ENCODE measurements at regions not wholly inside any gene's neighbourhood (a gene's known extent, or its start where the extent isn't known, plus 50 kb on each side); places are given as distances from the start of the nearest gene placed in this dataset.
A peak's percentile ranks its signal among the peaks of the same experiment; 100 is the strongest.
"Not testable (repeated sequence)": the region's sequence is repeated elsewhere in the genome, so short reads cannot be mapped to it uniquely, and the experiment has no call there.

DNA sequence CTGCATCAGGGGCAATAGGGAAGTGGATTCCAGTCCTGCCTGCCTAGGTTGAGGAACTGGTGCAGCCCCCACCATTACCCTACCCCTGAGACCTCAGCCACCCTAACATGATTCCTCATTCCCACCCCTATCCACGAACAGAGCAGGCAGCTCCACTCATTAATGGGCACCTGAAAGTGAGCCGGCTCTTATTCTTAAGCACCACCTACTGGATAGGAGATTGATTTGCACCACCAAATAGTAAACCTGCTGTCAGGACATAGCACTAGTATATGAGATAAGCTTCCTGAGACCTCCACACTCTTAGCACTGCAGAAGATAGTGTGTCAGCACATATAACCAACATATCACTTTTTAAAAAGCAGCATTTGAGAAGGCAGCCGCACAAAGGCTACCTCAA lies 573.2 kb downstream of the SOX5 start:
- TF ChIP-seq, protein P1, sequence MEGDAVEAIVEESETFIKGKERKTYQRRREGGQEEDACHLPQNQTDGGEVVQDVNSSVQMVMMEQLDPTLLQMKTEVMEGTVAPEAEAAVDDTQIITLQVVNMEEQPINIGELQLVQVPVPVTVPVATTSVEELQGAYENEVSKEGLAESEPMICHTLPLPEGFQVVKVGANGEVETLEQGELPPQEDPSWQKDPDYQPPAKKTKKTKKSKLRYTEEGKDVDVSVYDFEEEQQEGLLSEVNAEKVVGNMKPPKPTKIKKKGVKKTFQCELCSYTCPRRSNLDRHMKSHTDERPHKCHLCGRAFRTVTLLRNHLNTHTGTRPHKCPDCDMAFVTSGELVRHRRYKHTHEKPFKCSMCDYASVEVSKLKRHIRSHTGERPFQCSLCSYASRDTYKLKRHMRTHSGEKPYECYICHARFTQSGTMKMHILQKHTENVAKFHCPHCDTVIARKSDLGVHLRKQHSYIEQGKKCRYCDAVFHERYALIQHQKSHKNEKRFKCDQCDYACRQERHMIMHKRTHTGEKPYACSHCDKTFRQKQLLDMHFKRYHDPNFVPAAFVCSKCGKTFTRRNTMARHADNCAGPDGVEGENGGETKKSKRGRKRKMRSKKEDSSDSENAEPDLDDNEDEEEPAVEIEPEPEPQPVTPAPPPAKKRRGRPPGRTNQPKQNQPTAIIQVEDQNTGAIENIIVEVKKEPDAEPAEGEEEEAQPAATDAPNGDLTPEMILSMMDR (IDR thresholded peaks at IDR 0.05; ENCODE audit: insufficient read depth, low read length, poor library complexity, severe bottlenecking), result peak; percentile 14
- Histone ChIP-seq H3K4me3 (replicated peaks; ENCODE audit: low read depth, low read length) (no peak overlapping the region), H3K36me3 (ENCODE audit: control insufficient read depth, insufficient read depth, low read length) (no peaks in the 10 kb centered on the region), H3K27me3 (replicated peaks; ENCODE audit: control insufficient read depth, insufficient read depth, low read length) (no peaks in the 10 kb centered on the region)
- DNase-seq (ENCODE audit: extremely low read depth, insufficient read length), result no peak

DNA sequence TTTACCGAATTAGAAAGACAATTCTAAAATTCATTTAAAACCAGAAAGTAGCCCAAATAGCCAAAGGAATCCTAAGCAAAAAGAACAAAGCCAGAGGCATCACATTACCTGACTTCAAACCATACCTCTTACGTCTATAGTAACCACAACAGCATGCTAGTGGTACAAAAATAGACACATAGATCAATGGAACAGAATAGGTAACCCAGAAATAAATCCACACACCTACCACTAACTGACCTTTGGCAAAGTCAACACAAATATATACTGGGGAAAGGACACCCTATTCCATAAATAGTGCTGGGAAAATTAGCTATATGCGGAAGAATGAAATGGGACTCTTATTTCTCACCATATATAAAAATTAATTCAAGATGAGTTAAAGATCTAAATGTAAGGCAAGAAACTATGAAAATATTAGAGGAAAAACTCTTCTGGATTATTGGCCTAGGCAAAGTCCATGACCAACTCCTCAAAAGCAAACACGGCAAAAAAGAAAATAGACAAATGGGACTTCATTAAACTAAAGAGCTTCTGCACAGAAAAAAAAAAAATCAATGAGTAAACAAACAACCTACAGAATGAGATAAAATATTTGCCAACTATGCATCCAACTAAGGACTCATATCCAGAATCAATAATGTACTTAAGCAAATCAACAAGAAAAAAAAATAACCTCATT lies 568.9 kb downstream of the SOX5 start:
- no peaks in the 10 kb centered on the region for H3K36me3 ChIP-seq (ENCODE audit: control insufficient read depth, insufficient read depth, low read length)
- DNase-seq (ENCODE audit: extremely low read depth, insufficient read length), result no peak
- H3K27me3 ChIP-seq (replicated peaks; ENCODE audit: control insufficient read depth, insufficient read depth, low read length), result no peaks in the 10 kb centered on the region
- TF ChIP-seq, protein P1 (IDR thresholded peaks at IDR 0.05; ENCODE audit: insufficient read depth, low read length, poor library complexity, severe bottlenecking), result no peak
- no peak overlapping the region for H3K4me3 ChIP-seq (replicated peaks; ENCODE audit: low read depth, low read length)

DNA sequence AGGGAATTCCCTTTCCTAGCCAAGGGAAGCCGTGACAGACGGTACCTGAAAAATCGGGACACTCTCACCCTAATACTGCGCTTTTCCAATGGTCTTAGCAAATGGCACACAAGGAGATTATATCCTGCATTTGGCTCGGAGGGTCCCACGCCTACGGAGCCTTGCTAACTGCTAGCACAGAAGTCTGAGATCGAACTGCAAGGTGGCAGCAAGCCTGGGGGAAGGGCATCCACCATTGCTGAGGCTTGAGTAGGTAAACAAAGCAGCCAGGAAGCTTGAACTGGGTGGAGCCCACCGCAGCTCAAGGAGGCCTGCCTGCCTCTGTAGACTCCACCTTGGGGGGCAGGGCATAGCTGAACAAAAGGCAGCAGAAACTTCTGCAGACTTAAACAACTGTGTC lies 560.6 kb downstream of the SOX5 start:
- H3K4me3 ChIP-seq (replicated peaks; ENCODE audit: low read depth, low read length); DNase-seq (ENCODE audit: extremely low read depth, insufficient read length); H3K36me3 ChIP-seq (ENCODE audit: control insufficient read depth, insufficient read depth, low read length); H3K27me3 ChIP-seq (replicated peaks; ENCODE audit: control insufficient read depth, insufficient read depth, low read length): not testable (repeated sequence)

DNA sequence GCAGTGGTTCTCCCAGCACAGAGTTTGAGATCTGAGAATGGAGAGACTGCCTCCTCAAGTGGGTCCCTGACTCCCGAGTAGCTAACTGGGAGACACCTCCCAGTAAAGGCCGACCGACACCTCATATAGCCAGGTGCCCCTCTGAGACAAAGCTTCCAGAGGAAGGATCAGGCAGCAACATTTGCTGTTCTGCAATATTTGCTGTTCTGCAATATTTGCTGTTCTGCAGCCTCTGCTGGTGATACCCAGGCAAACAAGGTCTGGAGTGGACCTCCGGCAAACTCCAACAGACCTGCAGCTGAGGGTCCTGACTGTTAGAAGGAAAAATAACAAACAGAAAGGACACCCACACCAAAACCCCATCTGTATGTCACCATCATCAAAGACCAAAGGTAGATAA lies 560.2 kb downstream of the SOX5 start:
- not testable (repeated sequence) for DNase-seq (ENCODE audit: extremely low read depth, insufficient read length); H3K27me3 ChIP-seq (replicated peaks; ENCODE audit: control insufficient read depth, insufficient read depth, low read length); H3K4me3 ChIP-seq (replicated peaks; ENCODE audit: low read depth, low read length); H3K36me3 ChIP-seq (ENCODE audit: control insufficient read depth, insufficient read depth, low read length)

DNA sequence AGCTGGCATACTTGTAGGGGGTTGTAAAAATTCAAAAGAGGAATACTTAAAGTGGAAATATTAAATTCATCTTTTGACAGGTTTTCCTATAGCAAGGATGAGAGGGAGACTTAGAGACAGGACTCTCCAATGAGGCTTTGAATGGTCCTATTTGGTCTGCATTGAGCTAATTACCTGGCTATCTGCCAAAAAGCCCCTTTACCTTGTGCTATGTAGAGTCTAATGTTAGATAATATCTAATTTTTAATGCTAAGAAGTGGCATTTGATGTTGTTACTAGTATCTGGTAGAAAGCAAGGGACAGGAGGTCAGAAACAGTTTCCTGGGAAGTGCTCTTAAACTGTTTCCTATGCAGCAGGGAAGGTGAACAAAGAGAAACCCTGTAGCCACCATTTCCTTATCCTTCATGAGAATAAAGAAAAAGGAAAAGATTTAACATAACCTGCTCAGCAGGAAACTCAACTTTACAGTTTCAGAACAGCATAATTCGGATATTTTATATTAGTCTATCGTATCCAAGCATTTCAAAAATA lies 550.0 kb downstream of the SOX5 start:
- no peak for DNase-seq (ENCODE audit: extremely low read depth, insufficient read length)
- H3K4me3 ChIP-seq (replicated peaks; ENCODE audit: low read depth, low read length), result no peak overlapping the region
- TF ChIP-seq, protein P1 (IDR thresholded peaks at IDR 0.05; ENCODE audit: insufficient read depth, low read length, poor library complexity, severe bottlenecking), result no peak
- H3K36me3 ChIP-seq (ENCODE audit: control insufficient read depth, insufficient read depth, low read length), result no peaks in the 10 kb centered on the region
- H3K27me3 ChIP-seq (replicated peaks; ENCODE audit: control insufficient read depth, insufficient read depth, low read length), result no peaks in the 10 kb centered on the region

DNA sequence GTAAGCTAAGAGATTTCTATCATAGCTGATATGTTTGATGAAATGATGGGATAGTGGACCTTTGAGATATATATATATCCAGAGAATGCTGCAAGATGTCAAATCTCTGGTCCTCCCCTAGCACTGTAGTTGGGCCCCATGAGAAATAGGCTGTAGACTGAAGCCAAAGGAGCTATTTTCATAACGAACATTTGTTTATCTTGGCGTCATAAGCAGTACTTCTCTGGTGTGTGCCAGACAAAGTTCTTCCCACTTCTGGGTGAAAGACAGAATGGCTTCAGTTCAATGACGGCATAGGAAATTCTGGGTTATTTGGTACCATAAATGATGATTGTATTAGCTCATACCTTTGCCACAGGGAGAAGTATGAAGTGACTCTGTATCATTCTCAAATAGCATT lies 534.3 kb downstream of the SOX5 start:
- Histone ChIP-seq H3K27me3 (replicated peaks; ENCODE audit: control insufficient read depth, insufficient read depth, low read length) (no peaks in the 10 kb centered on the region), H3K36me3 (ENCODE audit: control insufficient read depth, insufficient read depth, low read length) (no peaks in the 10 kb centered on the region), H3K4me3 (replicated peaks; ENCODE audit: low read depth, low read length) (no peak overlapping the region)
- TF ChIP-seq, protein P1 (IDR thresholded peaks at IDR 0.05; ENCODE audit: insufficient read depth, low read length, poor library complexity, severe bottlenecking), result no peak
- no peak for DNase-seq (ENCODE audit: extremely low read depth, insufficient read length)

DNA sequence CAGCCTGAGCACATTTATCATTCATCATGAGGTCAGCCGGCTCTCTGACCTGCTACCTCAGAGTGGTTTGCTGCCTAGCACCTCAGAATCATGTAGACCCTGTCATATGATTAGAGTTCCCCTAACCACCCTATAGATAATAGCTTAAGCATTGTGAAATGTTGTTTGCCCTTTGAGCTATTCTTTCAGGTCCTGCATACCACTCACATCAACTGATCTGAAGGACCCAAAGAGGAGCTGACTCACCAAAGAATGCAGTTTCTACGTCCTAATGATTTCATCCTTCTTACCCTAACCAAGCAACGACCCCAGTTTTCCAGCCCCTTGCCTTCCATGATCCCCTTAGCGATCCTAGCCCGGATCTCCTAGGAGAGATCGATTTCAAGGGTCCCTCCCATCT lies 527.9 kb downstream of the SOX5 start:
- DNase-seq (ENCODE audit: extremely low read depth, insufficient read length), result no peak
- H3K4me3 ChIP-seq (replicated peaks; ENCODE audit: low read depth, low read length), result no peak overlapping the region

More for the DNA sequence above, 527.9 kb downstream of the SOX5 start:
- TF ChIP-seq, protein P1 (IDR thresholded peaks at IDR 0.05; ENCODE audit: insufficient read depth, low read length, poor library complexity, severe bottlenecking), result no peak
- no peaks in the 10 kb centered on the region for H3K36me3 ChIP-seq (ENCODE audit: control insufficient read depth, insufficient read depth, low read length)
- no peaks in the 10 kb centered on the region for H3K27me3 ChIP-seq (replicated peaks; ENCODE audit: control insufficient read depth, insufficient read depth, low read length)
